K562 (cell line): ENCODE measurements at regions not wholly inside any gene's neighbourhood (a gene's known extent, or its start where the extent isn't known, plus 50 kb on each side); places are given as distances from the start of the nearest gene placed in this dataset.

Experiments used
- ATAC-seq: fragments of 200-7000 bp; cut with Tn5 transposase; 3 replicates; pipeline ENCODE4 v1.9.1; 2020; ENCODE audit warnings: moderate library complexity
- BruUV-seq: library from RNA; stranded (reverse); fragments of 400-500 nt; replicated peaks from 2 replicates; lab custom pipeline; 2021; lab: Mats Ljungman, UMichigan
- CTCF ChIA-PET: fragments of 300-600 bp; formaldehyde crosslinking; extraction: SDS; loops from one replicate; lab custom pipeline; 2021; ENCODE audit warnings: low intra/inter-chr PET ratio; lab: Yijun Ruan, JAX
- POLR2A ChIA-PET: fragments of 300-600, 350-650 bp; sonication (Branson Sonifier 250); formaldehyde crosslinking; extraction: SDS; loops from one replicate; lab custom pipeline; 2021; ENCODE audit warnings: antibody characterized with exemption, inconsistent platforms; lab: Yijun Ruan, JAX
- DNase-seq, 4 experiments: peaks; one replicate each; pipeline versions ENCODE4 v3.0.0 to v3.0.0-alpha.2; 2011 to 2018; ENCODE audit warnings: low spot score in 3 of 4, mixed read lengths in 3 of 4; ENCODE audit errors: extremely low read depth in 1 of 4
- FAIRE-seq: peaks from 2 replicates; lab custom pipeline; 2011; peaks lifted over from hg19 to GRCh38; lab: Jason Lieb, UNC
- H2AFZ ChIP-seq: 2 replicates; pipeline ENCODE4 v1.6.0; 2011; ENCODE audit warnings: low read depth, low read length, control low read depth, inconsistent platforms
- H3K27ac ChIP-seq: fragments of 200-600 bp; 3 replicates; pipeline ENCODE4 v1.8.0; 2011; ENCODE audit warnings: low read depth, mild to moderate bottlenecking, control low read depth, inconsistent platforms, low read length, moderate library complexity, mixed read lengths; ENCODE audit errors: extremely low read depth
- H3K27me3 ChIP-seq, 2 experiments: fragments of 300-600 bp in 1 of 2; 2 replicates in 1 of 2; 3 replicates in 1 of 2; pipeline versions ENCODE4 v1.6.0 to v1.8.0; 2011; ENCODE audit warnings: inconsistent platforms in 2 of 2, low read length in 2 of 2, mild to moderate bottlenecking in 1 of 2, mixed read lengths in 1 of 2, moderate library complexity in 1 of 2; ENCODE audit not compliant: control insufficient read depth in 2 of 2, insufficient read depth in 2 of 2
- H3K36me3 ChIP-seq: fragments of 300-600 bp; 3 replicates; pipeline ENCODE4 v1.8.0; 2011; ENCODE audit warnings: mild to moderate bottlenecking, low read length, inconsistent platforms; ENCODE audit not compliant: control insufficient read depth, insufficient read depth
- H3K4me1 ChIP-seq, 2 experiments: fragments of 200-600 bp in 1 of 2; replicated peaks in 1 of 2; 2 replicates in 1 of 2; 3 replicates in 1 of 2; pipeline versions ENCODE4 v1.5.1 to v1.8.0; 2011; ENCODE audit warnings: inconsistent platforms in 2 of 2, low read length in 2 of 2, mild to moderate bottlenecking in 1 of 2, mixed read lengths in 1 of 2, moderate library complexity in 1 of 2; ENCODE audit not compliant: control insufficient read depth in 2 of 2, insufficient read depth in 2 of 2
- H3K4me2 ChIP-seq: 2 replicates; pipeline ENCODE4 v1.6.1; 2011; ENCODE audit warnings: low read length, control low read depth, inconsistent platforms, mixed read lengths; ENCODE audit not compliant: insufficient read depth
- H3K4me3 ChIP-seq: fragments of 200-600 bp; sonication (generic), shearing (Covaris generic); 2 replicates; pipeline ENCODE4 v1.5.1; 2016; ENCODE audit warnings: control low read depth, inconsistent platforms
- H3K79me2 ChIP-seq: fragments of 200-600 bp; 3 replicates; pipeline ENCODE4 v1.8.0; 2011; ENCODE audit warnings: low read length, inconsistent platforms; ENCODE audit not compliant: control insufficient read depth, insufficient read depth
- H3K9ac ChIP-seq, 2 experiments: 2 replicates each; pipeline versions ENCODE4 v1.6.0 to v1.6.1; 2011; ENCODE audit warnings: low read depth in 2 of 2, low read length in 2 of 2, control low read depth in 1 of 2, inconsistent platforms in 1 of 2, mild to moderate bottlenecking in 1 of 2, mixed read lengths in 1 of 2; ENCODE audit not compliant: insufficient read depth in 1 of 2
- H3K9me1 ChIP-seq: one replicate; pipeline ENCODE4 v1.6.0; 2011; ENCODE audit warnings: inconsistent platforms, mild to moderate bottlenecking, low read length, moderate library complexity; ENCODE audit not compliant: control insufficient read depth, insufficient read depth
- H3K9me3 ChIP-seq: replicated peaks from 2 replicates; pipeline ENCODE4 v1.5.1; 2011; ENCODE audit warnings: low read depth, low read length, inconsistent platforms; ENCODE audit not compliant: control insufficient read depth, insufficient read depth
- H4K20me1 ChIP-seq: replicated peaks from 2 replicates; pipeline ENCODE4 v1.6.1; 2011; ENCODE audit warnings: low read length, inconsistent platforms, mixed read lengths; ENCODE audit not compliant: control insufficient read depth, insufficient read depth
- BRD4 ChIP-seq: fragments of 200-600 bp; sonication (generic); IDR thresholded peaks from 2 replicates; pipeline ENCODE4 v1.6.1; 2017; ENCODE audit warnings: inconsistent platforms
- MEF2A ChIP-seq: IDR thresholded peaks from 2 replicates; pipeline ENCODE4 v1.6.1; 2011; ENCODE audit warnings: low read depth, mild to moderate bottlenecking, low read length, moderate library complexity; ENCODE audit not compliant: control insufficient read depth
- PRMT5 ChIP-seq: sonication (generic); formaldehyde crosslinking; IDR thresholded peaks from 2 replicates; pipeline ENCODE4 v1.5.0; 2020; ENCODE audit warnings: missing genetic modification reagents
- SETDB1 ChIP-seq: IDR thresholded peaks from one replicate; pipeline ENCODE4 v1.6.1; 2012; ENCODE audit warnings: low read length, control low read depth, inconsistent platforms
- SMC3 ChIP-seq: conservative IDR thresholded peaks from 2 replicates; pipeline ENCODE4 v1.6.1; 2011; ENCODE audit warnings: low read depth, low read length, improper control_type of control experiment; ENCODE audit not compliant: insufficient read depth
- ZBTB17 ChIP-seq: fragments of 450-650 bp; formaldehyde crosslinking; IDR thresholded peaks from 2 replicates; pipeline ENCODE4 v1.4.0; 2020; ENCODE audit warnings: mild to moderate bottlenecking
- WGBS: fragments of 100-300 bp; shearing (Covaris generic); methylation state at CpG from one replicate; pipeline ENCODE4 v1.1.6; 2016; ENCODE audit warnings: low coverage, mixed read lengths; ENCODE audit not compliant: insufficient coverage; ENCODE audit errors: missing lambda C conversion rate; 5-methylcytosine and 5-hydroxymethylcytosine counted together
- in situ Hi-C: fragments of 300-500 bp; cut with MboI; formaldehyde crosslinking; loops from 4 replicates; pipeline ENCODE4 v1.15.0; 2018; ENCODE audit warnings: inconsistent platforms, mixed read lengths
- intact Hi-C: fragments of 100-400 bp; cut with micrococcal nuclease; formaldehyde crosslinking; loops from 2 replicates; pipeline ENCODE4 v1.14.2; 2022
- TF ChIP-seq, protein P1 (sequence below), 2 experiments: fragments of 450-650 bp; IDR thresholded peaks; 2 replicates each; pipeline ENCODE4 v1.6.1; 2016
- TF ChIP-seq, protein P2 (sequence below), 2 experiments: IDR thresholded peaks in 1 of 2; conservative IDR thresholded peaks in 1 of 2; 2 replicates each; pipeline ENCODE4 v1.6.1; 2016; ENCODE audit warnings: low read depth in 2 of 2, mild to moderate bottlenecking in 1 of 2, missing compliant biosample characterization in 1 of 2, missing genetic modification characterization in 1 of 2, moderate library complexity in 1 of 2
- TF ChIP-seq, protein P3 (sequence below): sonication (generic); formaldehyde crosslinking; IDR thresholded peaks from 2 replicates; pipeline ENCODE4 v1.8.0; 2022; ENCODE audit warnings: mild to moderate bottlenecking, missing genetic modification reagents
- TF ChIP-seq, protein P4 (sequence below): sonication (generic); formaldehyde crosslinking; IDR thresholded peaks from 2 replicates; pipeline ENCODE4 v1.8.1; 2022; ENCODE audit warnings: missing genetic modification reagents

GRCh38 chr4:53919535-53919934 is 144.9 kb downstream of the CHIC2 start (continued):
- TF ChIP-seq, protein P1, sequence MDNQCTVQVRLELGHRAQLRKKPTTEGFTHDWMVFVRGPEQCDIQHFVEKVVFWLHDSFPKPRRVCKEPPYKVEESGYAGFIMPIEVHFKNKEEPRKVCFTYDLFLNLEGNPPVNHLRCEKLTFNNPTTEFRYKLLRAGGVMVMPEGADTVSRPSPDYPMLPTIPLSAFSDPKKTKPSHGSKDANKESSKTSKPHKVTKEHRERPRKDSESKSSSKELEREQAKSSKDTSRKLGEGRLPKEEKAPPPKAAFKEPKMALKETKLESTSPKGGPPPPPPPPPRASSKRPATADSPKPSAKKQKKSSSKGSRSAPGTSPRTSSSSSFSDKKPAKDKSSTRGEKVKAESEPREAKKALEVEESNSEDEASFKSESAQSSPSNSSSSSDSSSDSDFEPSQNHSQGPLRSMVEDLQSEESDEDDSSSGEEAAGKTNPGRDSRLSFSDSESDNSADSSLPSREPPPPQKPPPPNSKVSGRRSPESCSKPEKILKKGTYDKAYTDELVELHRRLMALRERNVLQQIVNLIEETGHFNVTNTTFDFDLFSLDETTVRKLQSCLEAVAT (IDR thresholded peaks at IDR 0.05) = no peak

DNA sequence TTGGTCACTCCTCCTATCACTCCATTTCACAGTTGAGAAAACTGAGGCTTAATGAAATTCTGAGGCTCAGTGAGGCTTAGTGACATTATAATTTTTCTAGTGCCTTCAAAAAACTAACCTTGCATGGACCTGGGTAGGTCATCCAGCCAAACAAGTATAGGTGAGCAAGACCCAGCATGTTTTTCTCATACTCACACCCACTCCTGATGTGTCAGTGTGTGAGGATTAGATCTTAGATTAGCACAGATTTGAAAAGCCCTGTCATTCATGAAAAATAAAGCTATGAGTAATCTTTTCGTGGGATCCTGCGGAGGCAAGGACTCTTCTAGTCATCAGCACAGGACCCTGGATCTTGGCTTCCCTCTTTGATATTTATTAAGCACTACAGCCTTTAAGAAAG is 146.7 kb downstream of the CHIC2 start:
- no peak overlapping the region for H3K9ac ChIP-seq
- no peaks in the 10 kb centered on the region for H3K36me3 ChIP-seq
- FAIRE-seq (no peak), DNase-seq (no peak), ATAC-seq (no peak)
- CTCF ChIA-PET = no interaction called here
- in situ Hi-C loops = no loop called here
- H4K20me1 ChIP-seq = no peaks in the 10 kb centered on the region; the same call in 1 of the 2 replicates
- no peaks in the 10 kb centered on the region for H3K4me1 ChIP-seq
- intact Hi-C loops = no loop called here
- POLR2A ChIA-PET = no interaction called here
- H3K4me2 ChIP-seq = no peak overlapping the region
- 0% methylated on average over 2 of the region's 2 CpGs for WGBS
- BruUV-seq = no TSS peak
- TF ChIP-seq PRMT5 (CRISPR knock-in tag) (no peak), SETDB1 (no peak), SMC3 (no peak), BRD4 (no peak), MEF2A (no peak), ZBTB17 (CRISPR knock-in tag) (no peak)
- TF ChIP-seq, protein P2, sequence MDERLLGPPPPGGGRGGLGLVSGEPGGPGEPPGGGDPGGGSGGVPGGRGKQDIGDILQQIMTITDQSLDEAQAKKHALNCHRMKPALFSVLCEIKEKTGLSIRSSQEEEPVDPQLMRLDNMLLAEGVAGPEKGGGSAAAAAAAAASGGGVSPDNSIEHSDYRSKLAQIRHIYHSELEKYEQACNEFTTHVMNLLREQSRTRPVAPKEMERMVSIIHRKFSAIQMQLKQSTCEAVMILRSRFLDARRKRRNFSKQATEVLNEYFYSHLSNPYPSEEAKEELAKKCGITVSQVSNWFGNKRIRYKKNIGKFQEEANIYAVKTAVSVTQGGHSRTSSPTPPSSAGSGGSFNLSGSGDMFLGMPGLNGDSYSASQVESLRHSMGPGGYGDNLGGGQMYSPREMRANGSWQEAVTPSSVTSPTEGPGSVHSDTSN (CRISPR knock-in tag; IDR thresholded peaks at IDR 0.05; ENCODE audit: low read depth) = no peak
- TF ChIP-seq, protein P2 (tag; conservative IDR thresholded peaks at IDR 0.05; ENCODE audit: low read depth) = no peak
- TF ChIP-seq, protein P3, sequence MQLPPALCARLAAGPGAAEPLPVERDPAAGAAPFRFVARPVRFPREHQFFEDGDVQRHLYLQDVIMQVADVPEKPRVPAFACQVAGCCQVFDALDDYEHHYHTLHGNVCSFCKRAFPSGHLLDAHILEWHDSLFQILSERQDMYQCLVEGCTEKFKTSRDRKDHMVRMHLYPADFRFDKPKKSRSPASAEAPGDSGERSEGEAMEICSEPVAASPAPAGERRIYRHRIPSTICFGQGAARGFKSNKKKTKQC (CRISPR knock-in tag) = no peak
- TF ChIP-seq, protein P4, sequence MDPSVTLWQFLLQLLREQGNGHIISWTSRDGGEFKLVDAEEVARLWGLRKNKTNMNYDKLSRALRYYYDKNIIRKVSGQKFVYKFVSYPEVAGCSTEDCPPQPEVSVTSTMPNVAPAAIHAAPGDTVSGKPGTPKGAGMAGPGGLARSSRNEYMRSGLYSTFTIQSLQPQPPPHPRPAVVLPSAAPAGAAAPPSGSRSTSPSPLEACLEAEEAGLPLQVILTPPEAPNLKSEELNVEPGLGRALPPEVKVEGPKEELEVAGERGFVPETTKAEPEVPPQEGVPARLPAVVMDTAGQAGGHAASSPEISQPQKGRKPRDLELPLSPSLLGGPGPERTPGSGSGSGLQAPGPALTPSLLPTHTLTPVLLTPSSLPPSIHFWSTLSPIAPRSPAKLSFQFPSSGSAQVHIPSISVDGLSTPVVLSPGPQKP (CRISPR knock-in tag) = no peak
- H2AFZ ChIP-seq = no peak overlapping the region
- H3K79me2 ChIP-seq = no peaks in the 10 kb centered on the region
- H3K9me1 ChIP-seq = no peaks in the 10 kb centered on the region
- H3K27ac ChIP-seq = no peak overlapping the region
- H3K4me3 ChIP-seq = no peak overlapping the region
- peaks cover 0 to 6% of the 10 kb centered on the region in 2 experiments; a peak in 1 of 5 replicates for H3K27me3 ChIP-seq
- no peaks in the 10 kb centered on the region for H3K9me3 ChIP-seq
